Adrenal gland (tissue), 9 donors: ENCODE measurements at regions not wholly inside any gene's neighbourhood (a gene's known extent, or its start where the extent isn't known, plus 50 kb on each side); places are given as distances from the start of the nearest gene placed in this dataset.

Experiments
- DNase-seq, 7 donors: peaks; one replicate each; pipeline ENCODE4 v3.0.0-alpha.2; 2019 to 2020
- H3K27ac ChIP-seq, 5 donors: fragments of 200-600 bp; sonication (generic) in 4 of 5; 1 replicate in 3 of 5; 2 replicates in 2 of 5; pipeline versions ENCODE4 v1.5.1 to v1.8.0; 2016 to 2020; ENCODE audit warnings: mild to moderate bottlenecking in 1 of 5
- H3K27me3 ChIP-seq: fragments of 200-600 bp; 2 replicates; pipeline ENCODE4 v1.8.0; 2021
- H3K36me3 ChIP-seq, 2 donors: fragments of 200-600 bp; replicated peaks in 1 of 2; 1 replicate in 1 of 2; 2 replicates in 1 of 2; pipeline versions ENCODE4 v1.5.1 to v1.8.0; 2018 to 2022
- H3K4me1 ChIP-seq, 2 donors: fragments of 200-600 bp; replicated peaks in 1 of 2; 1 replicate in 1 of 2; 2 replicates in 1 of 2; pipeline versions ENCODE4 v1.5.1 to v1.8.0; 2018 to 2021
- H3K4me3 ChIP-seq, 4 donors: fragments of 200-600 bp; sonication (generic) in 3 of 4; one replicate each; pipeline ENCODE4 v1.5.1; 2016 to 2018
- H3K9me3 ChIP-seq, 3 donors: fragments of 200-600 bp; sonication (generic) in 1 of 3; replicated peaks in 1 of 3; 1 replicate in 2 of 3; 2 replicates in 1 of 3; pipeline versions ENCODE4 v1.5.1 to v1.8.0; 2016 to 2021
- POLR2A ChIP-seq, 2 donors: fragments of 450-650 bp; IDR thresholded peaks; one replicate each; pipeline ENCODE4 v1.6.1; 2017; ENCODE audit warnings: antibody characterized with exemption in 2 of 2, mild to moderate bottlenecking in 2 of 2, moderate library complexity in 1 of 2
- WGBS, 4 donors: extraction: QIAGEN DNeasy Blood & Tissue Kit in 2 of 4; methylation state at CpG; one replicate each; pipeline versions ENCODE4 v1.1.5 to v1.1.7; 2013 to 2017; 5-methylcytosine and 5-hydroxymethylcytosine counted together
- intact Hi-C, 2 donors: fragments of 100-400 bp; cut with DNase I; formaldehyde crosslinking; loops; one replicate each; pipeline versions ENCODE4 v1.14.1 to v1.15.0; 2022 to 2023
- microRNA counts, 2 donors: library from miRNA; unstranded; fragments of <30 nt; microRNA quantifications; one replicate each; lab custom pipeline; 2016
- microRNA-seq, 3 donors: library from miRNA; unstranded; fragments of <30 nt; microRNA quantifications; one replicate each; pipeline ENCODE4, GENCODE V29; 2017 to 2020
- small RNA-seq, 2 donors: library from RNA; depleted of rRNA; stranded (forward); fragments of <200 nt; gene quantifications; one replicate each; pipeline ENCODE3, GENCODE V24; 2016
- TF ChIP-seq, protein P1 (sequence below), 6 experiments: fragments of 450-650 bp in 4 of 6; fragments of 200-600 bp in 2 of 6; sonication (generic) in 1 of 6; IDR thresholded peaks; 1 replicate in 5 of 6; 2 replicates in 1 of 6; pipeline versions ENCODE4 v1.5.1 to v1.8.0; 2016 to 2021; ENCODE audit warnings: antibody characterized with exemption in 6 of 6, mild to moderate bottlenecking in 2 of 6, moderate library complexity in 1 of 6
- donor health status: healthy with polysubstance abuse.
- donor health status: Bipolar disorder and iron deficiency.
- donor health status: DM: yes; HTN: yes; CAD: no.
- donor health status: DM: no; HTN: no; CAD: no.
- donor health status: DM: no; HTN: no; CAD: no.

- intact Hi-C loops = no loop called here
- H3K9me3 ChIP-seq = no peaks in the 10 kb centered on the region
- no peak overlapping the region for H3K4me3 ChIP-seq
- peaks cover 7 to 8% of the 10 kb centered on the region in 2 donors for H3K4me1 ChIP-seq
- H3K36me3 ChIP-seq = no peaks in the 10 kb centered on the region
- WGBS, 4 donors = 38 to 52% (median 49%) methylated on average over 4 of the region's 4 CpGs
- H3K27me3 ChIP-seq = no peaks in the 10 kb centered on the region
- DNase-seq = peak in 5 of 7 donors; percentile 30 to 62 (median 36)
- H3K27ac ChIP-seq = peak overlapping the region in 3 of 5 donors; percentile 30 to 71 (median 39)
- TF ChIP-seq, protein P1, sequence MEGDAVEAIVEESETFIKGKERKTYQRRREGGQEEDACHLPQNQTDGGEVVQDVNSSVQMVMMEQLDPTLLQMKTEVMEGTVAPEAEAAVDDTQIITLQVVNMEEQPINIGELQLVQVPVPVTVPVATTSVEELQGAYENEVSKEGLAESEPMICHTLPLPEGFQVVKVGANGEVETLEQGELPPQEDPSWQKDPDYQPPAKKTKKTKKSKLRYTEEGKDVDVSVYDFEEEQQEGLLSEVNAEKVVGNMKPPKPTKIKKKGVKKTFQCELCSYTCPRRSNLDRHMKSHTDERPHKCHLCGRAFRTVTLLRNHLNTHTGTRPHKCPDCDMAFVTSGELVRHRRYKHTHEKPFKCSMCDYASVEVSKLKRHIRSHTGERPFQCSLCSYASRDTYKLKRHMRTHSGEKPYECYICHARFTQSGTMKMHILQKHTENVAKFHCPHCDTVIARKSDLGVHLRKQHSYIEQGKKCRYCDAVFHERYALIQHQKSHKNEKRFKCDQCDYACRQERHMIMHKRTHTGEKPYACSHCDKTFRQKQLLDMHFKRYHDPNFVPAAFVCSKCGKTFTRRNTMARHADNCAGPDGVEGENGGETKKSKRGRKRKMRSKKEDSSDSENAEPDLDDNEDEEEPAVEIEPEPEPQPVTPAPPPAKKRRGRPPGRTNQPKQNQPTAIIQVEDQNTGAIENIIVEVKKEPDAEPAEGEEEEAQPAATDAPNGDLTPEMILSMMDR (IDR thresholded peaks at IDR 0.05) = no peak
- no peak for TF ChIP-seq POLR2A (IDR thresholded peaks at IDR 0.05)
Observed at GRCh38 chr21:17461582-17461981, 51.3 kb upstream of the CXADR start.

DNA sequence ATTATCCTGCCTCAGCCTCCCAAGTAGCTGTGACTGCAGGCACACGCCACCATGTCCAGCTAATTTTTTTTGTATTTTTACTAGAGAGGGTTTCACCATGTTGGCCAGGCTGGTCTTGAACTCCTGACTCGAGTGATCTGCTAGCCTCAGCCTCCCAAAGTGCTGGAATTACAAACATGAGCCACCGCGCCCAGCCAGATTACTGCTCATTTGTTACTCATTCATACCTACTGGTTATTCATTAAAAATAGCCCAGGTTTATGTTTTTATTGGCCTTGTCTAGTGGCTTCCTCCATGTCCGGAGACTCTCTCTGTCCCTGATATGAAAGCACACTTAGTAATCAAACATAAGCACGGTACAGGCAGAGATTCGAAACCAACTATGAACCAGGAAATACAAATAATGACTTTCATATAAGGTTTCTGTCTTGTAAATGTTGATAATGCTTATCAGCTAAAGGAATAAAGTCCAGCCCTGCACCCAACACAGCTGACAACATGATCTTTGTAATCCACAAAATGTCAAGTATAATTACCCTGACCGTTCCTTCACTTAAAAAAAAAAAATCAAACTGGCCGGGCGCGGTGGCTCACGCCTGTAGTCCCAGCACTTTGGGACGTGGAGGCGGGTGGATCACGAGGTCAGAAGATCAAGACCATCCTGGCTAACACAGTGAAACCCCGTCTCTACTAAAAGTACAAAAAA is 50.4 kb upstream of the CXADR start:
- H3K36me3 ChIP-seq = no peaks in the 10 kb centered on the region
- peak overlapping the region in 1 of 5 donors; percentile 71 for H3K27ac ChIP-seq
- no peak overlapping the region for H3K4me3 ChIP-seq
- TF ChIP-seq, protein P1 (IDR thresholded peaks at IDR 0.05) = no peak
- no peak for TF ChIP-seq POLR2A (IDR thresholded peaks at IDR 0.05)
- H3K4me1 ChIP-seq = peaks cover 7 to 9% of the 10 kb centered on the region in 2 donors
- no peaks in the 10 kb centered on the region for H3K9me3 ChIP-seq
- no peak for DNase-seq
- no peaks in the 10 kb centered on the region for H3K27me3 ChIP-seq
- intact Hi-C loops = no loop called here
- whole genome bisulfite sequencing, 4 donors = 75 to 85% (median 83%) methylated on average over 15 to 16 of the region's 16 CpGs

MicroRNAs encoded in the stretch of these regions (microRNA counts, 767-probe panel; counts per million panel counts)
- microRNA hsa-let-7c (lab: Ali Mortazavi, UCI) (6,233 to 7,284 counts per million in 2 donors), microRNA hsa-miR-99a-5p (lab: Ali Mortazavi, UCI) (6,624 to 7,573 counts per million in 2 donors)

Small RNA genes in the stretch of these regions (microRNA-seq; reads per million reads assigned to microRNA genes)
- gene MIR125B2 (560 to 1,330 (median 735) reads per million in 3 donors), gene MIR99A (51,781 to 104,344 (median 87,917) reads per million in 3 donors), gene MIRLET7C (13,730 to 23,394 (median 18,457) reads per million in 3 donors)

Small RNA genes in the stretch of these regions (small RNA-seq; reads per million reads assigned to genes)
- gene MIR125B2 (238 to 249 reads per million in 2 donors), gene MIR99A (393 to 415 reads per million in 2 donors), gene MIRLET7C (2,402 to 2,981 reads per million in 2 donors), gene RNU1-98P (0 to 0.08 reads per million in 2 donors), gene RNU6-113P (0 reads per million in 2 donors), gene RNU6-426P (0 reads per million in 2 donors), gene SNORD74B (0 reads per million in 2 donors)
